OCI-LY1 (cell line): ENCODE measurements at regions not wholly inside any gene's neighbourhood (a gene's known extent, or its start where the extent isn't known, plus 50 kb on each side); places are given as distances from the start of the nearest gene placed in this dataset.

Experiments used
- H2AFZ ChIP-seq: fragments of 200-600 bp; sonication (generic), shearing (Covaris generic); 2 replicates; pipeline ENCODE4 v1.6.0; 2014; ENCODE audit warnings: antibody characterized with exemption, mild to moderate bottlenecking, low read length
- H3F3A ChIP-seq: fragments of 200-600 bp; sonication (generic), shearing (Covaris generic); 2 replicates; pipeline ENCODE4 v1.6.0; 2014; ENCODE audit warnings: mild to moderate bottlenecking, antibody characterized with exemption, low read length, moderate library complexity; ENCODE audit not compliant: insufficient read depth
- H3K27ac ChIP-seq: fragments of 200-600 bp; sonication (generic); 2 replicates; pipeline ENCODE4 v1.5.1; 2014; ENCODE audit warnings: low read length, mixed run types, mild to moderate bottlenecking, low read depth; ENCODE audit not compliant: poor library complexity, severe bottlenecking
- H3K27me3 ChIP-seq: fragments of 200-600 bp; sonication (generic); 2 replicates; pipeline ENCODE4 v1.6.0; 2014; ENCODE audit warnings: antibody characterized with exemption, mild to moderate bottlenecking, low read length, moderate library complexity; ENCODE audit not compliant: insufficient read depth
- H3K36me3 ChIP-seq: fragments of 200-600 bp; sonication (generic); 2 replicates; pipeline ENCODE4 v1.6.1; 2014; ENCODE audit warnings: mild to moderate bottlenecking, antibody characterized with exemption, low read length, moderate library complexity, mixed read lengths; ENCODE audit not compliant: insufficient read depth
- H3K4me1 ChIP-seq: fragments of 200-600 bp; sonication (generic); 2 replicates; pipeline ENCODE4 v1.5.1; 2014; ENCODE audit warnings: mild to moderate bottlenecking, low read length, moderate library complexity; ENCODE audit not compliant: insufficient read depth, severe bottlenecking
- H3K4me2 ChIP-seq: fragments of 200-600 bp; sonication (generic), shearing (Covaris generic); 2 replicates; pipeline ENCODE4 v1.6.1; 2014; ENCODE audit warnings: low read length
- H3K4me3 ChIP-seq: fragments of 200-600 bp; sonication (generic); 2 replicates; pipeline ENCODE4 v1.5.1; 2014; ENCODE audit warnings: low read length, low read depth, mild to moderate bottlenecking, mixed read lengths; ENCODE audit not compliant: poor library complexity, severe bottlenecking
- H3K79me2 ChIP-seq: fragments of 200-600 bp; shearing (Covaris generic); 2 replicates; pipeline ENCODE4 v1.6.1; 2016; ENCODE audit warnings: mixed run types, low read length, mixed read lengths; ENCODE audit not compliant: insufficient read depth
- H3K9ac ChIP-seq: fragments of 200-600 bp; sonication (generic), shearing (Covaris generic); 2 replicates; pipeline ENCODE4 v1.6.1; 2014; ENCODE audit warnings: mild to moderate bottlenecking, low read length, mixed read lengths
- H3K9me2 ChIP-seq: fragments of 200-600 bp; sonication (generic), shearing (Covaris generic); 2 replicates; pipeline ENCODE4 v1.6.1; 2014; ENCODE audit warnings: low read depth, mild to moderate bottlenecking, low read length, mixed read lengths
- H3K9me3 ChIP-seq: fragments of 200-600 bp; shearing (Covaris generic); 2 replicates; pipeline ENCODE4 v1.6.1; 2014; ENCODE audit warnings: low read length, mixed read lengths
- H4K20me1 ChIP-seq: fragments of 200-600 bp; sonication (generic), shearing (Covaris generic); 2 replicates; pipeline ENCODE4 v1.6.0; 2016; ENCODE audit warnings: mild to moderate bottlenecking, low read length; ENCODE audit not compliant: insufficient read depth
- EZH2 ChIP-seq: fragments of 200-600 bp; sonication (generic), shearing (Covaris generic); IDR thresholded peaks from 2 replicates; pipeline ENCODE4 v1.8.0; 2017; ENCODE audit warnings: borderline replicate concordance, mixed run types, mild to moderate bottlenecking, antibody characterized with exemption, low read length, moderate library complexity, mixed read lengths
- TF ChIP-seq, protein P1 (sequence below): fragments of 200-600 bp; sonication (generic), shearing (Covaris generic); IDR thresholded peaks from 2 replicates; pipeline ENCODE4 v1.5.1; 2017; ENCODE audit warnings: mild to moderate bottlenecking, antibody characterized with exemption, low read length, moderate library complexity, mixed read lengths

DNA sequence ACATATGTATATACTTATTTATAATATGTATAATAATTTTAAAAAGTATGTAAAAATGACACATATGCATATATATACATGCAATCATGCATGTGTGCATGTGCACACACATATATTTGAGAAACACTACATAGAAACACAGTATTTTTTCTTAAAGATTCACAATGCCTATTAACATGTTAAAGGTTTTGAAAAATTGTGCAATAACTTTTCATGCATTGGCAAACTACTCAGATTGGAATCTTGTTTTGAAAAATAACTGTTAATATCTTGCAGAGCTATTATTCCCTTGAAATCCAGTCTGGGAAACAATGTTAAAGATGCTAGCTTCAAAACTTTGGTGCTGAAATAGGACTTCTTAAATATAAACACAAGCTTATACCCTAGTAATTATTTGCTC lies 256.2 kb upstream of the P2RY1 start:
- no peaks in the 10 kb centered on the region for H3K27me3 ChIP-seq
- H3K36me3 ChIP-seq: no peaks in the 10 kb centered on the region
- no peak overlapping the region for H2AFZ ChIP-seq
- no peaks in the 10 kb centered on the region for H3K9me3 ChIP-seq
- H4K20me1 ChIP-seq: no peaks in the 10 kb centered on the region
- TF ChIP-seq, protein P1, sequence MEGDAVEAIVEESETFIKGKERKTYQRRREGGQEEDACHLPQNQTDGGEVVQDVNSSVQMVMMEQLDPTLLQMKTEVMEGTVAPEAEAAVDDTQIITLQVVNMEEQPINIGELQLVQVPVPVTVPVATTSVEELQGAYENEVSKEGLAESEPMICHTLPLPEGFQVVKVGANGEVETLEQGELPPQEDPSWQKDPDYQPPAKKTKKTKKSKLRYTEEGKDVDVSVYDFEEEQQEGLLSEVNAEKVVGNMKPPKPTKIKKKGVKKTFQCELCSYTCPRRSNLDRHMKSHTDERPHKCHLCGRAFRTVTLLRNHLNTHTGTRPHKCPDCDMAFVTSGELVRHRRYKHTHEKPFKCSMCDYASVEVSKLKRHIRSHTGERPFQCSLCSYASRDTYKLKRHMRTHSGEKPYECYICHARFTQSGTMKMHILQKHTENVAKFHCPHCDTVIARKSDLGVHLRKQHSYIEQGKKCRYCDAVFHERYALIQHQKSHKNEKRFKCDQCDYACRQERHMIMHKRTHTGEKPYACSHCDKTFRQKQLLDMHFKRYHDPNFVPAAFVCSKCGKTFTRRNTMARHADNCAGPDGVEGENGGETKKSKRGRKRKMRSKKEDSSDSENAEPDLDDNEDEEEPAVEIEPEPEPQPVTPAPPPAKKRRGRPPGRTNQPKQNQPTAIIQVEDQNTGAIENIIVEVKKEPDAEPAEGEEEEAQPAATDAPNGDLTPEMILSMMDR: no peak
- TF ChIP-seq EZH2: no peak
- no peak overlapping the region for H3K4me3 ChIP-seq
- no peaks in the 10 kb centered on the region for H3K9me2 ChIP-seq
- H3K79me2 ChIP-seq: no peaks in the 10 kb centered on the region
- H3K9ac ChIP-seq: no peak overlapping the region
- no peaks in the 10 kb centered on the region for H3F3A ChIP-seq
- H3K27ac ChIP-seq: no peak overlapping the region
- no peak overlapping the region for H3K4me2 ChIP-seq
- H3K4me1 ChIP-seq: no peaks in the 10 kb centered on the region

DNA sequence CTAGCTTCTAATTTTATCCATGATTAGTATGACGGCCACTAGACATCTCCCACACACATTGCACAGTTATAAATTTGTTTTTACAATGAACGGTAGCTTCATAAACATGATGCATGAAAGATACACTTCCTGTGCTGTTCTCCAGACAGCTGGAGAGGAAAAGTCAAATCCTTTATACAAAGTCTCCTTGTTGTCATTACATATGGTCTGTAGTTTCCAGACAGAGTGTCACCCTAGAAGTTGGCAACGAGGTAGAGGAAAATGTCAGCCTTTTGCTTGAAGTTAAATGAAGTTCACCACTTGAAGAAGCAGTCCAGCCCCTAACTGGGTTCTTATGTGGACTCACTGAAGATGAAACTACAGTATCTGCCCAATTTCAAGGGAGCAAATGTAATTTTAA lies 253.0 kb upstream of the P2RY1 start:
- H3F3A ChIP-seq: no peaks in the 10 kb centered on the region
- no peak overlapping the region for H3K27ac ChIP-seq
- H3K4me1 ChIP-seq: no peaks in the 10 kb centered on the region
- H4K20me1 ChIP-seq: no peaks in the 10 kb centered on the region
- no peaks in the 10 kb centered on the region for H3K9me3 ChIP-seq
- H3K79me2 ChIP-seq: no peaks in the 10 kb centered on the region
- H3K36me3 ChIP-seq: no peaks in the 10 kb centered on the region
- H3K27me3 ChIP-seq: no peaks in the 10 kb centered on the region
- no peak for TF ChIP-seq EZH2
- TF ChIP-seq, protein P1: no peak
- no peak overlapping the region for H2AFZ ChIP-seq
- no peak overlapping the region for H3K4me3 ChIP-seq
- no peaks in the 10 kb centered on the region for H3K9me2 ChIP-seq
- no peak overlapping the region for H3K4me2 ChIP-seq
- H3K9ac ChIP-seq: no peak overlapping the region

DNA sequence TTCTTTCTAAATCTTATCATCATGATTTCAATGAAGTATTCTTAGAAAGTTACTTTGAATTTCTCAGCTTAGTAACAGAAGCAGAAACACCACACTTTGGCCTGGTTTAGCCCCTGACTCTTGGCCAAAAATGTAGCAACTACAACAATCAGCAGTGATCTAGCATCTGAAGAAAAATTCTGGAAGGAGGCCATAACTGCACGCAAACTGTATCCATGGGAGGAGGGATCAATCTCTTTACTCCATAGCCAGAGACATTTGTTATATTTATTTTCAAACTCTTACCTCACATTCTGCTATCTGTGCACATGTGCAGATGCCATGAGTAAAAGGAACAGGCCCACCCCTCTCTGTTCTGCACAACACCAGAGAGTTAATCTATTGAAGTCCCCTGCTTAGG lies 251.0 kb upstream of the P2RY1 start:
- Histone ChIP-seq H3K9ac (no peak overlapping the region), H3F3A (no peaks in the 10 kb centered on the region), H3K27me3 (no peaks in the 10 kb centered on the region), H2AFZ (no peak overlapping the region), H3K4me3 (no peak overlapping the region), H3K4me1 (no peaks in the 10 kb centered on the region), H3K9me2 (no peaks in the 10 kb centered on the region), H3K79me2 (no peaks in the 10 kb centered on the region), H3K36me3 (no peaks in the 10 kb centered on the region), H3K9me3 (no peaks in the 10 kb centered on the region), H4K20me1 (no peaks in the 10 kb centered on the region), H3K27ac (no peak overlapping the region), H3K4me2 (no peak overlapping the region)
- TF ChIP-seq, protein P1: no peak
- TF ChIP-seq EZH2: no peak
